ENCODE measurements at regions not wholly inside any gene's neighbourhood (a gene's known extent, or its start where the extent isn't known, plus 50 kb on each side); places are given as distances from the start of the nearest gene placed in this dataset.

DNA sequence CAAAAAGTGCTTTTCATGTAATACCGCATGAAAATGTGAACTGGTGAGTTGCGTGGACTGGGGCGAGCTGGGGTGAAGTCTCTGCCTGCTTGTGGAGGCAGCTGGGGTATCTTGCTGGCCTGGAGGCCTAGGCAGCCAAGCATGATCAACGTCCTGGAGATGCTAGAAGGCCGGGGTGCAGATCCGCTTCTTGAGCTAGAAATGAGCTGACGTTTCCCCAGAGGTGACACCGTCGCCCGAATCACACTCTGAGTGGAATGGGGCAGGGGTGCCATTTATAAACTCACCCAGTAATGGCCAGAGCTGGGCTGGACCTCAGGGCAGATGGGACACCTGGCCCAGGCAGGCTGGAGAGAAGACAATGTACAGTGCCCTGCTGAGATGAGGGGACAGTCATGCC lies 1513.0 kb downstream of the TBC1D22A start:
- DNase-seq (ENCODE audit: low read depth in 2 of 2, low spot score in 1 of 2): no peak

GRCh38 chr22:48270731-48271130 lies 1508.3 kb downstream of the TBC1D22A start:
- DNase-seq (ENCODE audit: low read depth in 2 of 2, low spot score in 1 of 2): no peak

DNA sequence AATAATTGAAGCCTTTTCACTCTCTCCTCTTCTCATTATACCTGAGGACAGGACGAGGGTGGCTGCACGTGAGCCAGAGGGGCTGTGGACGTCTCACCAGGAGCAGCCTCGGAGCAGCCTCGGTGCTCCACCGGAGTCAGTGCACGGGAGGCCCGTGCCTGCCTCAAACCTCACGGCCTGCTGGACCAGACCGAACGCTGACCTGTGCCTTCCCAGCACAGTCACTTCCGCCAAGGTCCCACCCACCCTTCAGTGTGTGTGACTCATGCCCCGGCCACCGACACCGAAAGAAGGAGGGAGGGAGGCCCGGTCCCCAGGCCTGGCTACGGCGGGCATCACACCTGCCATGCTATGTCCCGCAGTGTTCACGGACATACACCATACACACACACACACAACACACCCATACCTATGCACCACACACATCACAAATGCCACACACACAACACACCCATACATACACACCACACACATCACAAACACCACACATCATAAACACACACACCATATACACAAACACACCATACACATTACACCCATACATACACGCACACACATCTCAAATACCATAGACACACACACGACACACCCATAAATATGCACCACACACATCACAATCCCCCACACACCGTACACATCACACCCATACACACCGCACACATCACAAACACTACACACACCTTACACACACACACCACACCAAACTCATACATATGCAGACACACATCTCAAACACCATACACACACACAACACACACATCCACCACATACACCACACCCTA lies 1506.5 kb downstream of the TBC1D22A start:
- DNase-seq (ENCODE audit: low read depth in 2 of 2, low spot score in 1 of 2): no peak

GRCh38 chr22:48268293-48268692 lies 1505.8 kb downstream of the TBC1D22A start:
- DNase-seq (ENCODE audit: low read depth in 2 of 2, low spot score in 1 of 2): no peak

DNA sequence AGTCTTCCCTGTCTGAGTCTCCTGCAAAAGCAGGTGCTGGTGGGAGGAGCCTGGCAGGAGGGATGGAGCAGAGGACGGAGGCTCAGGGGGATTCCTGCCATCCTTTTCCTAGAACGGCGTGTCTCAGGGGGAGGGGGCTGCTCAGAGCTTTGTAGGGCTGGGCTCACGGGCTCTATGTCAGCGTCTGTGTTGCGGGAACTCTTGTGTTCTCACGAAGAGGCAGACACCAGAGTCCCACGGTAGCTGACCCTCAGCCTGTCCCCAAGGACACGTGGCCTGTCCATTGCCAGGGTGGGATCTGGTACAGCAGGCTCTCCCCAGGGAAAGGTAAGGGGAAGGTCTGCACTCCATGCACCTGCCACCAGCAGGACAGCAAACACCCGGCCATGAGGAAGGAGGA lies 1505.2 kb downstream of the TBC1D22A start:
- no peak for DNase-seq (ENCODE audit: low read depth in 2 of 2, low spot score in 1 of 2)

DNA sequence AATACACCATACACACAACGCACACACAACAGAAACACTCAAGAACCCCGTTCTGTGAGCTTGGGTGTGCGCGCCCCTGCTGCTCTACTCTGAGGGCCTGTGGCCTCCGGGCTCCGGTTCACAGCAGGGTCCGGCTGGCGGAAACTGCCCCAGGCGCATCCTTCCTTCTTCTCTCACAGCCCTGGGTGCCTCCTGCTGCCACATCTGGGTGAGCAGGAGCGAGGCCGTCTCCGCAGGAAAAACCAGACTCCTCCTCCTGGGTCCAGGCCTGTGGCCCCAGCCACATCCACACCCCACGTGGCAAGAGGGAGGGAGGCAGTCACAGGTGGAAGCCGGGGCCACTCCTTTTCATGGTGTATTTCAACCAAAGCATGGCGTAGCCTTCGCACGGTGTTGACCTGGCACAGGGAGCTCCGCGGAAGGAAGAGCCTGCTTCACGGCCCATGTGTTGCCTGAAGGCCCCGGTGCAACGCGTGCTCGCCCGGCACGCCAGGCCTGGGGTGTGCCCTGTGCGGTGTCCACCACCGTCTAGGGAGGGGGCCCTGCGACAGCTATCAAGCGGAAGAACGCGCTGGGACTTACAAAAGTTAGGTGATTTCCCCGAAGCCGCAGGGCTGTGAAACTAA lies 1502.7 kb downstream of the TBC1D22A start:
- no peak for DNase-seq (ENCODE audit: low read depth in 2 of 2, low spot score in 1 of 2)

- no peak for DNase-seq (ENCODE audit: low read depth in 2 of 2, low spot score in 1 of 2)
Measured at GRCh38 chr22:48264586-48264985, 1502.1 kb downstream of the TBC1D22A start.

DNA sequence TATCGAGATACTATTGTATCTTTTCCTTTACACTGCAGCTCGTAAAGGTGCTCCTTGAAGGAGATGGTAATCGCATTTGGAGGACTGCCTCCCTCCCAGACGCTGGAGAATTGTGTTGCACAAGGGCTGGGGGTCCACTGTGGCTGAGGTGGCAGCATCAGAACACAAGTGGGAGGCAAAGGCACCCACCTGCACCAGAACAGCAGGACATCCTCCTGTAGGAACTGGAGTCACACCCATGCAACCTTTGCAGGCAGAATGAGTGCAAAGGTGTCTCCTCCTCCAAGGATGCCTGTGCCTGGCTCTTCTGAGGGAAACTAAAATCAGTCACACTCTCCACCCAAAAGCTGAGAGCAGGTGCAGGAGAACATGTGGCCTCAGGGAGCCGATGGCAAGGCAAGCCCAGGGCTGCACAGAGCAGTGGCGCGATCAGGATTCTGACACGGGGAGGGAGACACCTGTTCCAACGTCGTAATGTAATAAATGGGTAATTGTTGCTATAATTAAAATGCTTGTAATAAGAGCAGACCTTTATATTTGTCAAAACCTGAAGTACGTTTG lies 1501.4 kb downstream of the TBC1D22A start:
- no peak for DNase-seq (ENCODE audit: low read depth in 2 of 2, low spot score in 1 of 2)

GRCh38 chr22:48263431-48263765 lies 1500.9 kb downstream of the TBC1D22A start:
- no peak for DNase-seq (ENCODE audit: low read depth in 2 of 2, low spot score in 1 of 2)

- DNase-seq (ENCODE audit: low read depth in 2 of 2, low spot score in 1 of 2): no peak
Measured at GRCh38 chr22:48262596-48263430, 1500.4 kb downstream of the TBC1D22A start.

- DNase-seq (ENCODE audit: low read depth in 2 of 2, low spot score in 1 of 2): no peak
Measured at GRCh38 chr22:48261706-48262105, 1499.3 kb downstream of the TBC1D22A start.

DNA sequence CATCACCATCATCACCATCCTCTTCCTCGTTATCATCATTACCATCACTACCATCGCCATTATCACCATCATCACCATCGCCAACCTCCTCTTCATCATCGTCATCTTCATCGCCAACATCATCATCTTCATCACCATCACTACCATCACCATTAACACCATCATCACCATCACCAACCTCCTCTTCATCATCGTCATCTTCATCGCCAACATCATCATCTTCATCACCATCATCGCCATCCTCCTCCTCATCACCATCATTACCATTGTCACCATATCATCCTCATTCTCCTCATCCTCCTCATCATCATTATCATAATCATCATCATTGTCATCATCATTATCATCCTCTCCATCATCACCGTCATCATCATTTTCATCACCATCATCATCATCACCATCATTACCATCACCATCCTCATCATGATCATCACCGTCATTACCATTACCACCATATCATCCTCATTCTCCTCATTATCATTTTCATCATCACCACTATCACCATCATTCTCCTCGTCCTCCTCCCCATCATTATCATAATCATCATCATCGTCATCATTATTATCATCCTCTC lies 1498.7 kb downstream of the TBC1D22A start:
- no peak for DNase-seq (ENCODE audit: low read depth in 2 of 2, low spot score in 1 of 2)

GRCh38 chr22:48259991-48260670 lies 1497.7 kb downstream of the TBC1D22A start:
- no peak for DNase-seq (ENCODE audit: low read depth in 2 of 2, low spot score in 1 of 2)

- no peak for DNase-seq (ENCODE audit: low read depth in 2 of 2, low spot score in 1 of 2)
Measured at GRCh38 chr22:48258811-48259210, 1496.4 kb downstream of the TBC1D22A start.

DNA sequence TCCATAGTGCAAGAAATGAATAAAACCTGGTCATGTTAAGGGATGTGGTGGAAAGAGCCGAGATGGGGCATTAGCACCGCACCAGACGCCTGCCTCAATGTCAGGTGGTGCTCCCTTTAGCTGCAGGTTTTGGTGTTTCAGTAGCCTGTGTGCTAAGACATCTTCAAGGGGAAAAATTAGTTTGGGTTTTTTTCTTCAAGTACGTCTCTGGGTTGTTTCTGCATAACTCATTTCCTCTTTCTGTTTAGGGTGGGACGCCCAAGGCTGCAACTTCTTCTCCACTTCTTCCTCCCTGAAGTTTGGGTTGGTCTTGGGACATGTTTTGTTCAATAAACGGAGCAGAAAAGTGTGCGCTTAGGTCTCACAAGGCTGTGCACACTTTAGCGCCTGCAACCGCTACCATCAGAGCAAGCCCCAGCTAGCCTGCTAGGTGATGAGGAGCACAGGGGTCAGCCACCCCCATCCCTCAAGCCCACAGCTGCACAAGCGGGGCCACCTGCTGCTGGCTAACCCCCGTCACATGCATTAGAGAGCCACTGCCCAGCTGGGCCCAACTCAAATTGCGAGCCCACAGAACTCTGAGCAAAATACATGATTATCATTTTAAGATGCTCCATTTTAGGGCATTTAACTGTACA lies 1495.7 kb downstream of the TBC1D22A start:
- DNase-seq (ENCODE audit: low read depth in 2 of 2, low spot score in 1 of 2): no peak

- DNase-seq (ENCODE audit: low read depth in 2 of 2, low spot score in 1 of 2): no peak
Measured at GRCh38 chr22:48257685-48258055, 1495.2 kb downstream of the TBC1D22A start.

DNA sequence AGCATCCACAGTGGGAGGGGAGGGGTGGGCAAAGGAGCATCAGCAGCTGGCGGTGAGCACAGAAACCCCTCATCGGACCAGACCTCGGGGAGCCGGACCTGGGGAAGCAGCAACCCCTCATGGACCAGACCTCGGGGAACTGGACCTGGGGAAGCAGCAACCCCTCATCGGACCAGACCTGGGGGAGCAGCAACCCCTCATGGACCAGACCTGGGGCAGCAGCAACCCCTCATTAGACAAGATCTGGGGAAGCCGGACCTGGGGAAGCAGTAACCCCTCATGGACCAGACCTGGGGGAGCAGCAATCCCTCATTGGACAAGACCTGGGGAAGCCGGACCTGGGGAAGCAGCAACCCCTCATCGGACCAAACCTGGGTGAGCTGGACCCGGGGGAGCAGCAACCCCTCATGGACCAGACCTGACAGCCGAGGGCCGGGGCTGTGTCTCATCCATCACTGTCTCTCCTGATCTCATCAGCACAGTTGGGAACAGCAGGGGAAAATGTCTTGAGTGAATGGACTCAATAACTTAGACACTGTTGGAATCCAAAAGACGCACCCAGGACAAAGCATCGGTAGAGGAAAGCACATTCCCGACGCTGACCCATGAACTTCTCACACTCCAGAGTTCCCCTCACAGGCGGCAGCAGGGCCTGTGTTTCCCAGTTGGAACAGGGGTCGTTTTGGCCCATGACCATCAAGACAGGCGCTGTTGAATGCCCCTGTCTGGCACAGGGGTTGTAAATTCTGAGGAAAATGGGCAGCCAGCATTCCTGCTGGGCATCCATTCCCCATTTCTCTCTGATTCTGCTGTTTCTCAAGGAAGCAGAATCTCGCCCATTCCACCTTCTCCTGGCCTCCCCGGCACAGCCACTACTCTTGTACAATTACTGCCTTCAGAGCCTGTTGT lies 1494.6 kb downstream of the TBC1D22A start:
- DNase-seq (ENCODE audit: low read depth in 2 of 2, low spot score in 1 of 2): no peak

DNA sequence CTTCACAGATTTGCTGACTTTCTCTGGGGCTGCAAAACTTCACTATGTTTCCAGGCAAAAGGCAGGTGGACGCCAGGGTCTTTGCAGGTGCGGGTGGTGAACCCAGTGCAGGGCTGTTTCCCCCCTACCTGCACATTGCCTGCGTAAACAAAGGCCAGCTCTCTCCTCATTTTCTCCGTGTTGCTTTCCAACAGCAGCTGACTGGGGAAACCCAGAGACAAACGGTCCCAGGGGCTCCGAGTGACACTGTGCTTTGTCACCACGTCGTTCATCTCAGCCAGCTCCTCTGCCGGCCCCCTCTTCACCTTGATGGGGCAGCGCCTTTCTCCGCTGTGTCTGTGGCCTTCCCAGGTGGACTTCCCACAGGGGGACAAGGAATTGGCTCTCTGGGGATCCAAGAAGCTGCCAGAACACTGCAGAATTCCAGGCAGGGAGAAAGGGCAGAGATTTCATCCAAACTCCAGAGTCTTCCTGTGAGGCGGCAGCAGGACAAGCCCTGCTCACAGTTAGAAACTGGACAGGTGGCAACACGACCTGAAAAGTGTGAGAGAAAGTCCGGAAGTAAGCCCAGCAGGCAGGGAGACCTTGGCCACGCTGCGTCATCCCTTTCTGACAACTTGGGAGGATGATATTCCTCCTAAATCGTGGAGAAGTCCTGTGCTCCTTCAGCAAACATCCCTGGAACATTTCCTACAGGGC lies 1493.7 kb downstream of the TBC1D22A start:
- no peak for DNase-seq (ENCODE audit: low read depth in 2 of 2, low spot score in 1 of 2)

All from stimulated activated CD8-positive, alpha-beta memory T cell treated with anti-CD3 and anti-CD28 coated beads, Interleukin-4, amount 100 ng/mL, for 4 hours (primary cell).